Neutrophil (primary cell): ENCODE measurements at regions not wholly inside any gene's neighbourhood (a gene's known extent, or its start where the extent isn't known, plus 50 kb on each side); places are given as distances from the start of the nearest gene placed in this dataset.

Experiments
- H3K27ac ChIP-seq: fragments of 200-600 bp; sonication (generic); 2 replicates; pipeline ENCODE4 v1.5.1; 2016; ENCODE audit warnings: mild to moderate bottlenecking, moderate library complexity
- H3K27me3 ChIP-seq: fragments of 200-600 bp; sonication (generic); 2 replicates; pipeline ENCODE4 v1.6.0; 2016; ENCODE audit warnings: mild to moderate bottlenecking
- H3K36me3 ChIP-seq: fragments of 200-600 bp; sonication (generic); 2 replicates; pipeline ENCODE4 v1.5.1; 2017
- H3K4me1 ChIP-seq, 2 experiments: fragments of 200-600 bp in 1 of 2; sonication (generic) in 1 of 2; 1 replicate in 1 of 2; 2 replicates in 1 of 2; pipeline versions ENCODE4 v1.5.1 to v1.6.1; 2013 to 2016; ENCODE audit warnings: low read depth in 1 of 2, low read length in 1 of 2, mild to moderate bottlenecking in 1 of 2, moderate library complexity in 1 of 2; ENCODE audit not compliant: control insufficient read depth in 1 of 2, insufficient read depth in 1 of 2
- H3K4me3 ChIP-seq, 2 experiments: fragments of 200-600 bp in 1 of 2; sonication (generic) in 1 of 2; 1 replicate in 1 of 2; 2 replicates in 1 of 2; pipeline ENCODE4 v1.5.1; 2013 to 2016; ENCODE audit warnings: low read depth in 1 of 2, low read length in 1 of 2, mild to moderate bottlenecking in 1 of 2, moderate library complexity in 1 of 2
- H3K9me3 ChIP-seq: fragments of 200-600 bp; sonication (generic); 2 replicates; pipeline ENCODE4 v1.5.1; 2016
- CTCF ChIP-seq: fragments of 200-600 bp; sonication (generic); IDR thresholded peaks from 2 replicates; pipeline ENCODE4 v1.5.1; 2016; ENCODE audit warnings: antibody characterized with exemption

GRCh38 chr13:30043631-30043925, 193.2 kb upstream of the UBL3 start:
- Histone ChIP-seq H3K27ac (no peak overlapping the region), H3K4me1 (peaks cover 3 to 14% of the 10 kb centered on the region in 2 experiments), H3K36me3 (no peaks in the 10 kb centered on the region), H3K4me3 (no peak overlapping the region), H3K27me3 (peaks cover 16% of the 10 kb centered on the region), H3K9me3 (no peaks in the 10 kb centered on the region)
- no peak for TF ChIP-seq CTCF

- Histone ChIP-seq H3K36me3 (no peaks in the 10 kb centered on the region), H3K4me3 (no peak overlapping the region), H3K9me3 (no peaks in the 10 kb centered on the region), H3K27ac (no peak overlapping the region), H3K27me3 (peaks cover 18% of the 10 kb centered on the region), H3K4me1 (peaks cover 3 to 14% of the 10 kb centered on the region in 2 experiments)
- no peak for TF ChIP-seq CTCF
Measured at GRCh38 chr13:30042891-30043630, 192.6 kb upstream of the UBL3 start.

- TF ChIP-seq CTCF, result no peak
- H3K36me3 ChIP-seq, result no peaks in the 10 kb centered on the region
- no peaks in the 10 kb centered on the region for H3K9me3 ChIP-seq
- H3K4me1 ChIP-seq, result peaks cover 3 to 10% of the 10 kb centered on the region in 2 experiments
- H3K4me3 ChIP-seq, result no peak overlapping the region
- no peak overlapping the region for H3K27ac ChIP-seq
- H3K27me3 ChIP-seq, result peaks cover 18% of the 10 kb centered on the region
Measured at GRCh38 chr13:30042272-30042671, 191.9 kb upstream of the UBL3 start.

DNA sequence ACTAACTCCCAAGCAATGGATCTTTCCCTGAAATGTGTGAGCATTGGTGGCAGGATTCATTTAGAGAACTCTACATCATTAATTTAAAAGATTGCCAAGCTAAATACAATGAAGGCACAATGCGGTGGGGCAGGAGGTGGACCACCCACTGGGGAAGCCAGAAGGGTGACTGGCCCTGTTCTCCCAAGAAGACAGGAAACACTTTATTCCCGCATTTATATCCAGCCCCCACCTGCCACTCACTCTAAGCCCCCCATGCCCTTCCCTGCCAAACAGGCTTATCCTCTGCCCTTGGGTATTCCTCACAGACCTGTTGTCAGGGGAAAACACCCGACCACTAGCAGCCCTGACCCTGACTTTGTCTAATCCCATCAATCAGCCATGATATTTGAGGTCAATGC, 189.1 kb upstream of the UBL3 start:
- H3K36me3 ChIP-seq, result no peaks in the 10 kb centered on the region
- no peak overlapping the region for H3K4me3 ChIP-seq
- no peaks in the 10 kb centered on the region for H3K9me3 ChIP-seq
- H3K27me3 ChIP-seq, result peaks cover 18% of the 10 kb centered on the region
- H3K4me1 ChIP-seq, result no peaks in the 10 kb centered on the region
- no peak for TF ChIP-seq CTCF
- H3K27ac ChIP-seq, result no peak overlapping the region

DNA sequence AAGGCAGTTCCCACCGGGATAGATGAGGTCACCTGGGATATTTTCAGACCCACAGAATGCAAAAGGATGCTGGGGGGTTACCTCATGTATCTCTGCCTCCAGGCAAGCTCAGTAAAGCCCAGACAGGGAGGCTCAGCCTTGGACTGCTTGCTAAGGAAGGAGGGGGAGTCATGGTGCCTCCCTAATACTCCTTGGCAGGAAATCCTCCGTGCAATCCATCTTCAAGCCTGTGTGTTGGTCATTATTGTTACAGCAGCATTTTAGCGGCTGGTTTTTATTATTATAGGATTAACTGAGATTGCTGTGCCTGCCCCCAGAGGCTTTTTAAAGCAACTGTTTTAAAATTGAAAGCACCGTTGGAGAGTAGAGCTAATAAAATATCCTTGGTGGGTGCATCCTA, 188.5 kb upstream of the UBL3 start:
- Histone ChIP-seq H3K27ac (no peak overlapping the region), H3K4me3 (no peak overlapping the region), H3K36me3 (no peaks in the 10 kb centered on the region), H3K9me3 (no peaks in the 10 kb centered on the region), H3K27me3 (peaks cover 18% of the 10 kb centered on the region), H3K4me1 (no peaks in the 10 kb centered on the region)
- no peak for TF ChIP-seq CTCF

GRCh38 chr13:30037766-30038165, 187.3 kb upstream of the UBL3 start:
- no peaks in the 10 kb centered on the region for H3K4me1 ChIP-seq
- no peak for TF ChIP-seq CTCF
- no peaks in the 10 kb centered on the region for H3K9me3 ChIP-seq
- H3K36me3 ChIP-seq, result no peaks in the 10 kb centered on the region
- no peak overlapping the region for H3K27ac ChIP-seq
- peaks cover 18% of the 10 kb centered on the region for H3K27me3 ChIP-seq
- H3K4me3 ChIP-seq, result no peak overlapping the region
